OCI-LY1 (cell line): ENCODE measurements at regions not wholly inside any gene's neighbourhood (a gene's known extent, or its start where the extent isn't known, plus 50 kb on each side); places are given as distances from the start of the nearest gene placed in this dataset.

Experiments
- H2AFZ ChIP-seq: fragments of 200-600 bp; sonication (generic), shearing (Covaris generic); 2 replicates; pipeline ENCODE4 v1.6.0; 2014; ENCODE audit warnings: antibody characterized with exemption, mild to moderate bottlenecking, low read length
- H3F3A ChIP-seq: fragments of 200-600 bp; sonication (generic), shearing (Covaris generic); 2 replicates; pipeline ENCODE4 v1.6.0; 2014; ENCODE audit warnings: mild to moderate bottlenecking, antibody characterized with exemption, low read length, moderate library complexity; ENCODE audit not compliant: insufficient read depth
- H3K27ac ChIP-seq: fragments of 200-600 bp; sonication (generic); 2 replicates; pipeline ENCODE4 v1.5.1; 2014; ENCODE audit warnings: low read length, mixed run types, mild to moderate bottlenecking, low read depth; ENCODE audit not compliant: poor library complexity, severe bottlenecking
- H3K27me3 ChIP-seq: fragments of 200-600 bp; sonication (generic); 2 replicates; pipeline ENCODE4 v1.6.0; 2014; ENCODE audit warnings: antibody characterized with exemption, mild to moderate bottlenecking, low read length, moderate library complexity; ENCODE audit not compliant: insufficient read depth
- H3K36me3 ChIP-seq: fragments of 200-600 bp; sonication (generic); 2 replicates; pipeline ENCODE4 v1.6.1; 2014; ENCODE audit warnings: mild to moderate bottlenecking, antibody characterized with exemption, low read length, moderate library complexity, mixed read lengths; ENCODE audit not compliant: insufficient read depth
- H3K4me1 ChIP-seq: fragments of 200-600 bp; sonication (generic); 2 replicates; pipeline ENCODE4 v1.5.1; 2014; ENCODE audit warnings: mild to moderate bottlenecking, low read length, moderate library complexity; ENCODE audit not compliant: insufficient read depth, severe bottlenecking
- H3K4me2 ChIP-seq: fragments of 200-600 bp; sonication (generic), shearing (Covaris generic); 2 replicates; pipeline ENCODE4 v1.6.1; 2014; ENCODE audit warnings: low read length
- H3K4me3 ChIP-seq: fragments of 200-600 bp; sonication (generic); 2 replicates; pipeline ENCODE4 v1.5.1; 2014; ENCODE audit warnings: low read length, low read depth, mild to moderate bottlenecking, mixed read lengths; ENCODE audit not compliant: poor library complexity, severe bottlenecking
- H3K79me2 ChIP-seq: fragments of 200-600 bp; shearing (Covaris generic); 2 replicates; pipeline ENCODE4 v1.6.1; 2016; ENCODE audit warnings: mixed run types, low read length, mixed read lengths; ENCODE audit not compliant: insufficient read depth
- H3K9ac ChIP-seq: fragments of 200-600 bp; sonication (generic), shearing (Covaris generic); 2 replicates; pipeline ENCODE4 v1.6.1; 2014; ENCODE audit warnings: mild to moderate bottlenecking, low read length, mixed read lengths
- H3K9me2 ChIP-seq: fragments of 200-600 bp; sonication (generic), shearing (Covaris generic); 2 replicates; pipeline ENCODE4 v1.6.1; 2014; ENCODE audit warnings: low read depth, mild to moderate bottlenecking, low read length, mixed read lengths
- H3K9me3 ChIP-seq: fragments of 200-600 bp; shearing (Covaris generic); 2 replicates; pipeline ENCODE4 v1.6.1; 2014; ENCODE audit warnings: low read length, mixed read lengths
- H4K20me1 ChIP-seq: fragments of 200-600 bp; sonication (generic), shearing (Covaris generic); 2 replicates; pipeline ENCODE4 v1.6.0; 2016; ENCODE audit warnings: mild to moderate bottlenecking, low read length; ENCODE audit not compliant: insufficient read depth
- CTCF ChIP-seq: fragments of 200-600 bp; sonication (generic), shearing (Covaris generic); IDR thresholded peaks from 2 replicates; pipeline ENCODE4 v1.5.1; 2017; ENCODE audit warnings: mild to moderate bottlenecking, antibody characterized with exemption, low read length, moderate library complexity, mixed read lengths
- EZH2 ChIP-seq: fragments of 200-600 bp; sonication (generic), shearing (Covaris generic); IDR thresholded peaks from 2 replicates; pipeline ENCODE4 v1.8.0; 2017; ENCODE audit warnings: borderline replicate concordance, mixed run types, mild to moderate bottlenecking, antibody characterized with exemption, low read length, moderate library complexity, mixed read lengths

GRCh38 chr6:76592566-76592965 lies 520.1 kb upstream of the IMPG1 start:
- Histone ChIP-seq H3K27me3 (no peaks in the 10 kb centered on the region), H3K9ac (no peak overlapping the region), H3K27ac (no peak overlapping the region), H2AFZ (no peak overlapping the region), H4K20me1 (no peaks in the 10 kb centered on the region), H3K4me3 (no peak overlapping the region), H3F3A (no peaks in the 10 kb centered on the region), H3K4me1 (no peaks in the 10 kb centered on the region), H3K9me3 (no peaks in the 10 kb centered on the region), H3K9me2 (no peaks in the 10 kb centered on the region), H3K36me3 (no peaks in the 10 kb centered on the region), H3K79me2 (no peaks in the 10 kb centered on the region), H3K4me2 (no peak overlapping the region)
- no peak for TF ChIP-seq EZH2

- no peaks in the 10 kb centered on the region for H3K4me1 ChIP-seq
- no peaks in the 10 kb centered on the region for H3K79me2 ChIP-seq
- no peak overlapping the region for H3K4me2 ChIP-seq
- TF ChIP-seq CTCF (no peak), EZH2 (no peak)
- no peaks in the 10 kb centered on the region for H3K9me3 ChIP-seq
- H3K4me3 ChIP-seq: no peak overlapping the region
- no peaks in the 10 kb centered on the region for H3K9me2 ChIP-seq
- H3F3A ChIP-seq: no peaks in the 10 kb centered on the region
- H3K9ac ChIP-seq: no peak overlapping the region
- no peaks in the 10 kb centered on the region for H4K20me1 ChIP-seq
- H2AFZ ChIP-seq: no peak overlapping the region
- H3K27ac ChIP-seq: no peak overlapping the region
- no peaks in the 10 kb centered on the region for H3K36me3 ChIP-seq
- H3K27me3 ChIP-seq: no peaks in the 10 kb centered on the region
Measured at GRCh38 chr6:76587271-76587670, 514.8 kb upstream of the IMPG1 start.

- no peaks in the 10 kb centered on the region for H3K27me3 ChIP-seq
Measured at GRCh38 chr6:76584121-76584520, 511.7 kb upstream of the IMPG1 start.

More at GRCh38 chr6:76584121-76584520, 511.7 kb upstream of the IMPG1 start:
- no peak for TF ChIP-seq CTCF
- no peak for TF ChIP-seq EZH2
- Histone ChIP-seq H3K9me2 (no peaks in the 10 kb centered on the region), H3K9me3 (no peaks in the 10 kb centered on the region), H4K20me1 (no peaks in the 10 kb centered on the region), H3K27ac (no peak overlapping the region), H3K4me3 (no peak overlapping the region), H3K36me3 (no peaks in the 10 kb centered on the region), H3K4me1 (no peaks in the 10 kb centered on the region), H3F3A (no peaks in the 10 kb centered on the region), H3K4me2 (no peak overlapping the region), H3K9ac (no peak overlapping the region), H3K79me2 (no peaks in the 10 kb centered on the region), H2AFZ (no peak overlapping the region)
